ENCODE measurements at regions not wholly inside any gene's neighbourhood (a gene's known extent, or its start where the extent isn't known, plus 50 kb on each side); places are given as distances from the start of the nearest gene placed in this dataset.

DNA sequence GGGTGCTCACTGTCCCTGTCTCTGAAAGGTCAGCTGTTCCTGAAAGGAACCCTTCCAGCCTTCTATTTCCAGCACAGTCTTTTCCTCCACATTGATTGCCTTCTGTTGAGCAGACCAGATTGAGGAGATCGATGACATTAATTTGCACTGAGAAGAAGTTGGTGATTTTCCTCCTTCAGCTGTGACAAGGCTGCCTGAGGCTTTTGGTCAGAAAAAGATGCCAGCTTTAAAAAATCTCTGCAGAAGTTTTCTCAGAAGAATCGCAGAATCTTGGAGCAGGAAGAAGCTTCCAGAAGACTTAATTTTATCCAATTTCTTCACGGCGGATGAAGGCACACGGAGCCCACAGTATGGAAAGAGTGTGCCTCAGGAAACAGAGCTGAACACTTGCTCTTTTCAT lies 112.8 kb downstream of the FAM43A start:
- TF ChIP-seq, protein P1, sequence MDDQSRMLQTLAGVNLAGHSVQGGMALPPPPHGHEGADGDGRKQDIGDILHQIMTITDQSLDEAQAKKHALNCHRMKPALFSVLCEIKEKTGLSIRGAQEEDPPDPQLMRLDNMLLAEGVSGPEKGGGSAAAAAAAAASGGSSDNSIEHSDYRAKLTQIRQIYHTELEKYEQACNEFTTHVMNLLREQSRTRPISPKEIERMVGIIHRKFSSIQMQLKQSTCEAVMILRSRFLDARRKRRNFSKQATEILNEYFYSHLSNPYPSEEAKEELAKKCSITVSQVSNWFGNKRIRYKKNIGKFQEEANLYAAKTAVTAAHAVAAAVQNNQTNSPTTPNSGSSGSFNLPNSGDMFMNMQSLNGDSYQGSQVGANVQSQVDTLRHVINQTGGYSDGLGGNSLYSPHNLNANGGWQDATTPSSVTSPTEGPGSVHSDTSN (CRISPR knock-in tag; IDR thresholded peaks at IDR 0.05): no peak
- no peak for TF ChIP-seq ZNF621 (tag by site-specific recombination; IDR thresholded peaks at IDR 0.05)
